H1 (cell line): ENCODE measurements at regions not wholly inside any gene's neighbourhood (a gene's known extent, or its start where the extent isn't known, plus 50 kb on each side); places are given as distances from the start of the nearest gene placed in this dataset.

Experiments
- CTCF ChIA-PET: fragments of 300-600 bp; sonication (Branson Sonifier 250); formaldehyde crosslinking; loops from one replicate; lab custom pipeline; 2021; ENCODE audit not compliant: partially characterized antibody; lab: Charles Lee
- POLR2A ChIA-PET: fragments of 300-600 bp; sonication (Branson Sonifier 250); formaldehyde crosslinking; loops from one replicate; lab custom pipeline; 2021; ENCODE audit warnings: inconsistent platforms; ENCODE audit not compliant: partially characterized antibody; lab: Charles Lee
- DNase-seq, 2 experiments: peaks; one replicate each; pipeline versions ENCODE4 v3.0.0 to v3.0.0-alpha.2; 2010 to 2022; ENCODE audit warnings: low spot score in 2 of 2, low read depth in 1 of 2, mixed read lengths in 1 of 2
- FAIRE-seq: peaks from 2 replicates; lab custom pipeline; 2011; peaks lifted over from hg19 to GRCh38; lab: Jason Lieb, UNC
- H2AFZ ChIP-seq: 2 replicates; pipeline ENCODE4 v1.8.1; 2012; ENCODE audit warnings: low read length, inconsistent platforms
- H2AK5ac ChIP-seq: 2 replicates; pipeline ENCODE4 v1.6.1; 2013; ENCODE audit warnings: low read depth, low read length
- H2BK120ac ChIP-seq: replicated peaks from 2 replicates; pipeline ENCODE3; 2013; ENCODE audit warnings: low read depth, low read length, inconsistent platforms
- H2BK12ac ChIP-seq: 2 replicates; pipeline ENCODE4 v1.6.1; 2013; ENCODE audit warnings: low read depth, low read length
- H2BK15ac ChIP-seq: 2 replicates; pipeline ENCODE4 v1.6.1; 2013; ENCODE audit warnings: low read length
- H2BK20ac ChIP-seq: 2 replicates; pipeline ENCODE4 v1.6.1; 2013; ENCODE audit warnings: low read length
- H2BK5ac ChIP-seq: 2 replicates; pipeline ENCODE4 v1.6.1; 2013; ENCODE audit warnings: low read depth, low read length
- H3K14ac ChIP-seq: 2 replicates; pipeline ENCODE4 v1.6.1; 2013; ENCODE audit warnings: inconsistent platforms; ENCODE audit not compliant: insufficient read length
- H3K18ac ChIP-seq: 2 replicates; pipeline ENCODE4 v1.6.1; 2013; ENCODE audit warnings: low read length; ENCODE audit errors: extremely low read depth
- H3K23ac ChIP-seq: 2 replicates; pipeline ENCODE4 v1.6.1; 2013; ENCODE audit warnings: inconsistent platforms; ENCODE audit not compliant: insufficient read length
- H3K23me2 ChIP-seq: 2 replicates; pipeline ENCODE4 v1.6.1; 2013; ENCODE audit warnings: low read depth, low read length
- H3K27ac ChIP-seq: 2 replicates; pipeline ENCODE4 v1.6.1; 2011; ENCODE audit warnings: low read depth, low read length, inconsistent platforms
- H3K27me3 ChIP-seq, 4 experiments: replicated peaks in 1 of 4; 1 replicate in 1 of 4; 2 replicates in 3 of 4; pipeline versions ENCODE4 v1.6.1 to v1.8.1; 2011 to 2013; ENCODE audit warnings: low read length in 3 of 4, mild to moderate bottlenecking in 3 of 4, inconsistent platforms in 2 of 4, mixed read lengths in 2 of 4, moderate library complexity in 1 of 4; ENCODE audit not compliant: control insufficient read depth in 3 of 4, insufficient read depth in 3 of 4; ENCODE audit errors: extremely low read depth in 1 of 4
- H3K36me3 ChIP-seq, 4 experiments: 2 replicates each; pipeline versions ENCODE4 v1.6.1 to v1.8.1; 2011 to 2013; ENCODE audit warnings: mild to moderate bottlenecking in 4 of 4, low read length in 3 of 4, moderate library complexity in 2 of 4, control low read depth in 1 of 4, inconsistent platforms in 1 of 4; ENCODE audit not compliant: insufficient read depth in 4 of 4, control insufficient read depth in 2 of 4
- H3K4ac ChIP-seq: replicated peaks from 2 replicates; pipeline ENCODE3; 2013; ENCODE audit warnings: low read length, low read depth, mixed read lengths, inconsistent platforms; ENCODE audit not compliant: insufficient read length
- H3K4me1 ChIP-seq, 4 experiments: replicated peaks in 1 of 4; 1 replicate in 1 of 4; 2 replicates in 3 of 4; pipeline versions ENCODE4 v1.6.1 to v1.8.1; 2011 to 2013; ENCODE audit warnings: low read length in 3 of 4, inconsistent platforms in 2 of 4, mixed read lengths in 1 of 4; ENCODE audit not compliant: insufficient read depth in 4 of 4, control insufficient read depth in 3 of 4
- H3K4me2 ChIP-seq, 2 experiments: 2 replicates each; pipeline versions ENCODE4 v1.6.1 to v1.8.1; 2011 to 2013; ENCODE audit warnings: low read depth in 2 of 2, low read length in 2 of 2, control low read depth in 1 of 2, inconsistent platforms in 1 of 2, mild to moderate bottlenecking in 1 of 2; ENCODE audit not compliant: insufficient read depth in 1 of 2
- H3K4me3 ChIP-seq, 4 experiments: fragments of 200-600, 300-600 bp in 1 of 4; sonication (generic), shearing (Covaris generic), sonication (Bioruptor Twin) in 1 of 4; 2 replicates each; pipeline versions ENCODE4 v1.5.1 to v1.8.1; 2011 to 2016; ENCODE audit warnings: low read length in 4 of 4, low read depth in 3 of 4, control low read depth in 2 of 4, inconsistent platforms in 2 of 4, mild to moderate bottlenecking in 2 of 4, mixed read lengths in 1 of 4, moderate library complexity in 1 of 4; ENCODE audit not compliant: insufficient read depth in 2 of 4; ENCODE audit errors: extremely low read depth in 1 of 4
- H3K56ac ChIP-seq: replicated peaks from 2 replicates; pipeline ENCODE3; 2013; ENCODE audit warnings: low read depth, mild to moderate bottlenecking, mixed read lengths, low read length, inconsistent platforms; ENCODE audit not compliant: insufficient read length
- H3K79me1 ChIP-seq: 2 replicates; pipeline ENCODE4 v1.6.1; 2013; ENCODE audit warnings: low read depth, low read length, control low read depth
- H3K79me2 ChIP-seq, 2 experiments: 2 replicates each; pipeline versions ENCODE4 v1.6.1 to v1.8.1; 2012 to 2013; ENCODE audit warnings: low read length in 2 of 2, mild to moderate bottlenecking in 2 of 2, inconsistent platforms in 1 of 2; ENCODE audit not compliant: insufficient read depth in 2 of 2, control insufficient read depth in 1 of 2
- H3K9ac ChIP-seq, 4 experiments: replicated peaks in 1 of 4; 1 replicate in 1 of 4; 2 replicates in 3 of 4; pipeline versions ENCODE4 v1.6.1 to v1.8.1; 2011 to 2013; ENCODE audit warnings: low read depth in 3 of 4, low read length in 3 of 4, control low read depth in 2 of 4, mild to moderate bottlenecking in 2 of 4, moderate library complexity in 2 of 4, inconsistent platforms in 1 of 4; ENCODE audit errors: extremely low read depth in 1 of 4
- H3K9me3 ChIP-seq, 2 experiments: 2 replicates each; pipeline versions ENCODE4 v1.6.1 to v1.8.1; 2012 to 2013; ENCODE audit warnings: mild to moderate bottlenecking in 2 of 2, moderate library complexity in 2 of 2, control low read depth in 1 of 2, inconsistent platforms in 1 of 2, low read depth in 1 of 2, low read length in 1 of 2, mixed read lengths in 1 of 2; ENCODE audit not compliant: insufficient read depth in 2 of 2
- H4K20me1 ChIP-seq, 2 experiments: replicated peaks in 1 of 2; 2 replicates each; pipeline versions ENCODE3 to v1.8.1; 2011 to 2013; ENCODE audit warnings: inconsistent platforms in 2 of 2, low read length in 2 of 2, mild to moderate bottlenecking in 1 of 2; ENCODE audit not compliant: insufficient read depth in 2 of 2, control insufficient read depth in 1 of 2
- H4K5ac ChIP-seq: 2 replicates; pipeline ENCODE4 v1.6.1; 2013; ENCODE audit warnings: low read length, low read depth, mixed read lengths, inconsistent platforms; ENCODE audit not compliant: insufficient read length
- H4K8ac ChIP-seq: 2 replicates; pipeline ENCODE4 v1.8.0; 2013; ENCODE audit warnings: mild to moderate bottlenecking, moderate library complexity, low read length, inconsistent platforms; ENCODE audit not compliant: insufficient read depth; ENCODE audit errors: extremely low read depth
- H4K91ac ChIP-seq: replicated peaks from 2 replicates; pipeline ENCODE3; 2013; ENCODE audit warnings: low read length, mixed read lengths, inconsistent platforms; ENCODE audit not compliant: insufficient read length
- BRCA1 ChIP-seq: IDR thresholded peaks from 2 replicates; pipeline ENCODE4 v1.6.1; 2012; ENCODE audit warnings: low read depth, low read length, improper control_type of control experiment
- CBX5 ChIP-seq: fragments of 300-800, 300-1000 bp; sonication (generic); IDR thresholded peaks from 2 replicates; pipeline ENCODE4 v1.7.1; 2016; ENCODE audit warnings: antibody characterized with exemption, low read length, low read depth
- CREB1 ChIP-seq: IDR thresholded peaks from 2 replicates; pipeline ENCODE4 v1.6.1; 2012; ENCODE audit warnings: inconsistent platforms
- CTBP2 ChIP-seq: IDR thresholded peaks from 2 replicates; pipeline ENCODE4 v1.7.0; 2011; ENCODE audit warnings: borderline replicate concordance, mild to moderate bottlenecking, moderate library complexity, mixed read lengths, low read length; ENCODE audit not compliant: insufficient read depth, insufficient read length
- EP300 ChIP-seq, 2 experiments: IDR thresholded peaks; 1 replicate in 1 of 2; 2 replicates in 1 of 2; pipeline ENCODE4 v1.6.1; 2011 to 2012; ENCODE audit warnings: low read depth in 2 of 2, low read length in 2 of 2, mild to moderate bottlenecking in 2 of 2, borderline replicate concordance in 1 of 2, inconsistent platforms in 1 of 2, moderate library complexity in 1 of 2
- EZH2 ChIP-seq: fragments of 200-600 bp; sonication (generic); IDR thresholded peaks from 2 replicates; pipeline ENCODE4 v1.7.1; 2012; ENCODE audit warnings: low read depth, mild to moderate bottlenecking, moderate library complexity, low read length, inconsistent platforms; ENCODE audit not compliant: severe bottlenecking
- KDM1A ChIP-seq: fragments of 200-600, 300-600 bp; sonication (generic); IDR thresholded peaks from 2 replicates; pipeline ENCODE4 v1.7.1; 2016; ENCODE audit warnings: mild to moderate bottlenecking, low read length, borderline replicate concordance
- MAFK ChIP-seq: IDR thresholded peaks from 2 replicates; pipeline ENCODE4 v1.6.1; 2012; ENCODE audit warnings: low read depth, mild to moderate bottlenecking, improper control_type of control experiment, low read length
- NRF1 ChIP-seq: IDR thresholded peaks from 2 replicates; pipeline ENCODE4 v1.6.1; 2011; ENCODE audit warnings: mild to moderate bottlenecking, low read depth, low read length, improper control_type of control experiment
- POLR2A ChIP-seq, 2 experiments: IDR thresholded peaks; 1 replicate in 1 of 2; 2 replicates in 1 of 2; pipeline ENCODE4 v1.6.1; 2011; ENCODE audit warnings: low read depth in 2 of 2, low read length in 2 of 2, mild to moderate bottlenecking in 2 of 2; ENCODE audit errors: control extremely low read depth in 1 of 2
- POU5F1 ChIP-seq: IDR thresholded peaks from 2 replicates; pipeline ENCODE4 v1.6.1; 2011; ENCODE audit warnings: low read depth, mild to moderate bottlenecking, low read length, moderate library complexity
- SIX5 ChIP-seq: IDR thresholded peaks from 2 replicates; pipeline ENCODE4 v1.6.1; 2011; ENCODE audit warnings: mild to moderate bottlenecking, low read depth, low read length
- TAF1 ChIP-seq: IDR thresholded peaks from 2 replicates; pipeline ENCODE4 v1.6.1; 2011; ENCODE audit warnings: mild to moderate bottlenecking, low read depth, low read length
- TCF12 ChIP-seq: IDR thresholded peaks from 2 replicates; pipeline ENCODE4 v1.6.1; 2011; ENCODE audit warnings: low read depth, mild to moderate bottlenecking, low read length
- WGBS, 2 experiments: shearing (Covaris generic) in 1 of 2; methylation state at CpG; one replicate each; pipeline versions ENCODE4 v1.1.6 to v1.1.7; 2013 to 2015; ENCODE audit warnings: low lambda C conversion rate in 2 of 2, mixed read lengths in 2 of 2, inconsistent platforms in 1 of 2, low coverage in 1 of 2, missing lambda C conversion rate in 1 of 2; ENCODE audit not compliant: insufficient replicate concordance in 2 of 2, insufficient coverage in 1 of 2, insufficient read length in 1 of 2; ENCODE audit errors: extremely low coverage in 1 of 2, missing lambda C conversion rate in 1 of 2; 5-methylcytosine and 5-hydroxymethylcytosine counted together

DNA sequence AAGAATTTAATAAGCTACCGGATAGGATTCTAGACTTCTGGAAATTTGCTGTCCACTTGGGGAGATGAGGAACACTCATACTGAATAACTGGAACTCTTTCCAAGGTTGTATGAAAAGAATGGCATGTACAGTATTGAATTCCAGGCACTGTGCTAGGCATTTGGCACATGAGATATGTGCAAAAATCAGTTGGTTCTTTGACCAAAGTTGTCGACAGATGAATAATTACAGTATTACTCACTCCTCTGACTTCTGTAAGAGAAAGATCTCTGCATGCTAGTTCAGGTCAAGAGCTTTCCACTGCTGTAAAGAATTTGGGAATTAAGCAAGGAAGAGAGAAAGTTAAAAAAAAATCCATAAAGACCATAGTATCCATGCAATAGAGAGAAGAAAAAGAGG is 764.7 kb downstream of the BCL11B start:
- ChIA-PET CTCF (interaction anchor here (0.6 to 0.9 kb wide), 2 partner anchors 100 to 311 kb away, joined by 3 read pairs; no protein-coding TSS in a partner anchor), POLR2A (no interaction called here)
- Histone ChIP-seq H2BK20ac (no peak overlapping the region), H3K27me3 (no peaks in the 10 kb centered on the region), H3K18ac (no peak overlapping the region), H2BK120ac (no peak overlapping the region), H3K4ac (no peak overlapping the region), H4K20me1 (no peaks in the 10 kb centered on the region), H2BK5ac (no peak overlapping the region), H3K4me3 (no peak overlapping the region), H3K79me1 (no peaks in the 10 kb centered on the region), H4K5ac (no peak overlapping the region), H3K4me1 (peaks cover 0 to 5% (median 4%) of the 10 kb centered on the region in 4 experiments; a peak in 2 of 7 replicates), H2BK12ac (no peak overlapping the region), H2BK15ac (no peak overlapping the region), H3K36me3 (no peaks in the 10 kb centered on the region), H3K14ac (no peak overlapping the region), H2AFZ (no peak overlapping the region), H4K8ac (no peak overlapping the region), H2AK5ac (no peak overlapping the region), H3K9me3 (no peaks in the 10 kb centered on the region), H3K9ac (no peak overlapping the region), H3K27ac (no peak overlapping the region), H3K4me2 (no peak overlapping the region), H3K23ac (no peak overlapping the region), H3K79me2 (no peaks in the 10 kb centered on the region), H3K23me2 (peaks cover 2% of the 10 kb centered on the region; the same call in 1 of the 2 replicates), H3K56ac (no peak overlapping the region), H4K91ac (no peak overlapping the region)
- DNase-seq = no peak
- FAIRE-seq = no peak
- WGBS, 2 experiments = 92% methylated on average over 2 of the region's 2 CpGs; no CpG with 5 or more reads in 1 of the 2 experiments
- TF ChIP-seq KDM1A (no peak), TAF1 (no peak), EZH2 (no peak), CTBP2 (no peak), EP300 (IDR thresholded peaks at IDR 0.05; ENCODE audit: borderline replicate concordance in 1 of 2, low read depth in 2 of 2, low read length in 2 of 2) (no peak), CBX5 (no peak), POU5F1 (no peak), POLR2A (IDR thresholded peaks at IDR 0.05; ENCODE audit: control extremely low read depth in 1 of 2, low read depth in 2 of 2, low read length in 2 of 2) (no peak), BRCA1 (no peak), NRF1 (no peak), TCF12 (no peak), CREB1 (no peak), SIX5 (no peak), MAFK (no peak)
